ENCODE measurements at regions not wholly inside any gene's neighbourhood (a gene's known extent, or its start where the extent isn't known, plus 50 kb on each side); places are given as distances from the start of the nearest gene placed in this dataset.

GRCh38 chr6:53715434-53715833 lies 49.9 kb upstream of the KLHL31 start:
- Histone ChIP-seq H2AFZ (ENCODE audit: low read depth, low read length) (no peak overlapping the region), H3K9ac (replicated peaks; ENCODE audit: extremely low read depth, insufficient read depth, low read length) (no peak overlapping the region), H3K9me3 (replicated peaks; ENCODE audit: control insufficient read depth, insufficient read depth, low read length) (no peaks in the 10 kb centered on the region), H4K20me1 (replicated peaks; ENCODE audit: control insufficient read depth, extremely low read depth, insufficient read depth, low read length) (no peaks in the 10 kb centered on the region), H3K9me1 (replicated peaks; ENCODE audit: control insufficient read depth, extremely low read depth, insufficient read depth, low read length) (no peaks in the 10 kb centered on the region), H3K27me3 (ENCODE audit: control insufficient read depth in 2 of 2, insufficient read depth in 2 of 2, low read length in 2 of 2) (peaks cover 2 to 15% of the 10 kb centered on the region in 2 experiments), H3K4me3 (replicated peaks in 1 of 3; ENCODE audit: insufficient read depth in 1 of 3, low read depth in 1 of 3, low read length in 3 of 3) (no peak overlapping the region), H3K79me2 (ENCODE audit: control insufficient read depth, insufficient read depth, low read length) (no peaks in the 10 kb centered on the region), H3K36me3 (ENCODE audit: control insufficient read depth in 2 of 2, extremely low read depth in 1 of 2, insufficient read depth in 2 of 2, low read length in 2 of 2) (no peaks in the 10 kb centered on the region), H3K27ac (ENCODE audit: insufficient read depth, low read depth, low read length) (no peak overlapping the region), H3K4me2 (ENCODE audit: insufficient read depth, low read length) (no peak overlapping the region), H3K4me1 (ENCODE audit: control insufficient read depth, extremely low read depth, insufficient read depth, low read length) (no peaks in the 10 kb centered on the region)
- TF ChIP-seq CTCF (IDR thresholded peaks at IDR 0.05; ENCODE audit: extremely low read depth in 1 of 2, insufficient read depth in 1 of 2, low read depth in 1 of 2, low read length in 2 of 2), result no peak
- TF ChIP-seq POLR2A (IDR thresholded peaks at IDR 0.05; ENCODE audit: low read depth, low read length), result no peak
- TF ChIP-seq MYC (IDR thresholded peaks at IDR 0.05; ENCODE audit: low read depth, low read length), result no peak
- TF ChIP-seq FOS (IDR thresholded peaks at IDR 0.05; ENCODE audit: borderline replicate concordance, insufficient read depth, low read length), result no peak
- TF ChIP-seq EZH2 (IDR thresholded peaks at IDR 0.05; ENCODE audit: borderline replicate concordance, low read depth, low read length, severe bottlenecking), result no peak
- no peak for TF ChIP-seq JUN (IDR thresholded peaks at IDR 0.05; ENCODE audit: borderline replicate concordance, insufficient read depth, insufficient read length, low read depth)
- no peak for TF ChIP-seq GATA2 (IDR thresholded peaks at IDR 0.05; ENCODE audit: insufficient read depth, insufficient read length, low read depth, low read length)
- no peak for TF ChIP-seq MAX (IDR thresholded peaks at IDR 0.05; ENCODE audit: insufficient read depth, insufficient read length)
- TF ChIP-seq POLR2AphosphoS5 (IDR thresholded peaks at IDR 0.05; ENCODE audit: insufficient read depth, low read depth, low read length), result no peak
- CTCF ChIA-PET, result interaction anchor here (0.7 to 5.4 kb wide), 6 partner anchors 9 to 240 kb away, joined by 3 to 24 read pairs (median 10); no protein-coding TSS in a partner anchor
- no peak for DNase-seq (ENCODE audit: low read depth, low spot score)
- dilution Hi-C loops (cut with MboI; ENCODE audit: extremely low pct_ligation_motif_present, low sequenced_read_pairs) (no loop called here), intact Hi-C loops (cut with micrococcal nuclease) (loop anchor here (10.0 kb wide), 1 partner anchor 1519 kb away; no protein-coding TSS in a partner anchor)
- no peak for FAIRE-seq
- POLR2A ChIA-PET, result no interaction called here
- BruUV-seq (replicated peaks), result no TSS peak
